ENCODE measurements at regions not wholly inside any gene's neighbourhood (a gene's known extent, or its start where the extent isn't known, plus 50 kb on each side); places are given as distances from the start of the nearest gene placed in this dataset.

GRCh38 chr13:89857502-89857901 lies 1490.0 kb upstream of the MIR17HG start:
- no peak for FAIRE-seq
- no peak for DNase-seq (ENCODE audit: insufficient read length, low spot score)
- TF ChIP-seq CTCF (IDR thresholded peaks at IDR 0.05; ENCODE audit: insufficient read depth, missing control alignments), result no peak

- FAIRE-seq (no peak), DNase-seq (ENCODE audit: insufficient read length, low spot score) (no peak)
- TF ChIP-seq CTCF (IDR thresholded peaks at IDR 0.05; ENCODE audit: insufficient read depth, missing control alignments), result no peak
Observed at GRCh38 chr13:89862011-89862690, 1485.3 kb upstream of the MIR17HG start.

GRCh38 chr13:89862691-89863036 lies 1484.8 kb upstream of the MIR17HG start:
- no peak for FAIRE-seq
- DNase-seq (ENCODE audit: insufficient read length, low spot score), result no peak
- TF ChIP-seq CTCF (IDR thresholded peaks at IDR 0.05; ENCODE audit: insufficient read depth, missing control alignments), result no peak

GRCh38 chr13:89865164-89866064 lies 1482.1 kb upstream of the MIR17HG start:
- FAIRE-seq (no peak), DNase-seq (ENCODE audit: insufficient read length, low spot score) (no peak)
- no peak for TF ChIP-seq CTCF (IDR thresholded peaks at IDR 0.05; ENCODE audit: insufficient read depth, missing control alignments)

- no peak for TF ChIP-seq CTCF (IDR thresholded peaks at IDR 0.05; ENCODE audit: insufficient read depth, missing control alignments)
- DNase-seq (ENCODE audit: insufficient read length, low spot score), result no peak
- FAIRE-seq, result no peak
Observed at GRCh38 chr13:89869312-89869711, 1478.2 kb upstream of the MIR17HG start.

GRCh38 chr13:89878904-89879303 lies 1468.6 kb upstream of the MIR17HG start:
- TF ChIP-seq CTCF (IDR thresholded peaks at IDR 0.05; ENCODE audit: insufficient read depth, missing control alignments), result no peak
- no peak for FAIRE-seq
- DNase-seq (ENCODE audit: insufficient read length, low spot score), result no peak

- no peak for DNase-seq (ENCODE audit: insufficient read length, low spot score)
- no peak for FAIRE-seq
- no peak for TF ChIP-seq CTCF (IDR thresholded peaks at IDR 0.05; ENCODE audit: insufficient read depth, missing control alignments)
Observed at GRCh38 chr13:89880201-89880600, 1467.3 kb upstream of the MIR17HG start.
